Left ventricle myocardium inferior (tissue), 1 donor: ENCODE measurements at regions not wholly inside any gene's neighbourhood (a gene's known extent, or its start where the extent isn't known, plus 50 kb on each side); places are given as distances from the start of the nearest gene placed in this dataset.

Experiments
- DNase-seq: peaks from one replicate; pipeline ENCODE4 v3.0.0-alpha.2; 2020
- H3K27ac ChIP-seq: fragments of 200-600 bp; replicated peaks from 2 replicates; pipeline ENCODE4 v1.8.0; 2021
- H3K27me3 ChIP-seq: fragments of 200-600 bp; 2 replicates; pipeline ENCODE4 v1.8.0; 2021; ENCODE audit warnings: low read depth
- H3K36me3 ChIP-seq: fragments of 200-600 bp; 2 replicates; pipeline ENCODE4 v1.8.0; 2021
- H3K4me1 ChIP-seq: fragments of 200-600 bp; 2 replicates; pipeline ENCODE4 v1.8.0; 2021
- H3K4me3 ChIP-seq: fragments of 200-600 bp; 2 replicates; pipeline ENCODE4 v1.8.0; 2021; ENCODE audit warnings: mild to moderate bottlenecking, moderate library complexity
- H3K9me3 ChIP-seq: fragments of 200-600 bp; replicated peaks from 2 replicates; pipeline ENCODE4 v1.8.0; 2021
- CTCF ChIP-seq: fragments of 200-600 bp; IDR thresholded peaks from 2 replicates; pipeline ENCODE4 v1.8.0; 2021; ENCODE audit warnings: antibody characterized with exemption, mild to moderate bottlenecking, borderline replicate concordance
- intact Hi-C: fragments of 100-400 bp; cut with micrococcal nuclease; formaldehyde crosslinking; loops from one replicate; pipeline ENCODE4 v1.11.0; 2022
- donor health status: DM: no; HTN: yes; CAD: no; lungs with severe emphysema.

DNA sequence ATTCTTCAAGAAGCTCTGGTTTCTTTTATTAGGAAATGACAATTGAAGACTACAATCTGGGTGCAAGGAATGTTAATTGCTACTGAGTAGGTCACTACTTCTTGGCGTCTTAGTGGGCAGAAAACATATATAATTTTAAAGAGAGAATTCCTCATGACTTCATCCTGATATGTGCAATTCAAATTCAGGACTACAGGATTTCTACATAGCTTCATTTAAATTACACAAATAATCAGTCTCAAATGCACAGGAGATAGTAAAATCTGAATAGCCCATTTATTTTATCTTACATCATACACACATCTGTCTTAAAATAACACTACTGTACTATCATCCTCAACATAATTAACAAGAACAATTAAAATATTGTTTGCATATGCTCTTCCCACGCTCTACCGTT, 52.5 kb upstream of the GPR149 start:
- no peak for DNase-seq
- H3K4me1 ChIP-seq = no peaks in the 10 kb centered on the region
- H3K27me3 ChIP-seq = no peaks in the 10 kb centered on the region
- H3K36me3 ChIP-seq = no peaks in the 10 kb centered on the region
- intact Hi-C loops = no loop called here
- no peak overlapping the region for H3K27ac ChIP-seq
- H3K9me3 ChIP-seq = no peaks in the 10 kb centered on the region
- TF ChIP-seq CTCF = no peak
- no peak overlapping the region for H3K4me3 ChIP-seq

DNA sequence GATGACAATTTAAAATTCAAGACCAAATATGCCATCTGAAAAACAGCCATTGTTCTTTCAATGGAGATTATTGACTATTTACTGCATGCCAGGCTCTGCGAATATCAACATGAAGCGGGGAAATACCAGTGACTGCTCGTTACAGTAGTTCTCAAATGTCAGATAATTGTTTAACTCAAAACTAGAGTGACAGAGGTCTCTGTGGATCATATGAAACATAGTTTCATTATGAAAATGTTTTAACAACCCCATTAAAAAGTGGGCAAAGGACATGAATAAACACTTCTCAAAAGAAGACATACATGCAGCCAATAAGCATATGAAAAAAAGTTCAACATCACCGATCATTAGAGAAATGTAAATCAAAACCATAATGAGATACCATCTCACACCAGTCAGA, 50.0 kb upstream of the GPR149 start:
- no peak for DNase-seq
- H3K36me3 ChIP-seq = no peaks in the 10 kb centered on the region
- no peaks in the 10 kb centered on the region for H3K9me3 ChIP-seq
- no peaks in the 10 kb centered on the region for H3K4me1 ChIP-seq
- H3K4me3 ChIP-seq = no peak overlapping the region
- no peaks in the 10 kb centered on the region for H3K27me3 ChIP-seq
- TF ChIP-seq CTCF = no peak
- intact Hi-C loops = no loop called here
- H3K27ac ChIP-seq = no peak overlapping the region
